ENCODE measurements at regions not wholly inside any gene's neighbourhood (a gene's known extent, or its start where the extent isn't known, plus 50 kb on each side); places are given as distances from the start of the nearest gene placed in this dataset.

- POLR2A ChIA-PET = no interaction called here
- CTCF ChIA-PET = interaction anchor here (1.1 kb wide), 1 partner anchor 20 kb away, joined by 3 read pairs; no protein-coding TSS in a partner anchor
- Mint-ChIP-seq H3K9me3 (peaks cover 2% of the 10 kb centered on the region), H3K4me3 (no peak overlapping the region), H3K36me3 (ENCODE audit: low read depth) (no peaks in the 10 kb centered on the region), H3K27ac (no peak overlapping the region), H3K4me1 (ENCODE audit: low read depth) (no peaks in the 10 kb centered on the region), H3K27me3 (no peaks in the 10 kb centered on the region)
- Histone ChIP-seq H3K27ac (ENCODE audit: low read depth in 1 of 2, low read length in 2 of 2) (no peak overlapping the region), H3K4me1 (ENCODE audit: insufficient read depth, low read length) (no peaks in the 10 kb centered on the region), H3K27me3 (ENCODE audit: control insufficient read depth in 1 of 2, insufficient read depth in 2 of 2, low read length in 2 of 2) (no peaks in the 10 kb centered on the region), H3K4me3 (ENCODE audit: low read length) (no peak overlapping the region), H3K9me3 (ENCODE audit: control insufficient read depth in 1 of 2, insufficient read depth in 1 of 2, low read length in 2 of 2) (no peaks in the 10 kb centered on the region), H3K36me3 (ENCODE audit: insufficient read depth, low read length) (no peaks in the 10 kb centered on the region)
- intact Hi-C loops (cut with DNase I, micrococcal nuclease) = no loop called here
- no peak for TF ChIP-seq CTCF (IDR thresholded peaks at IDR 0.05)
- no peak for DNase-seq
- no peak for ATAC-seq (ENCODE audit: poor library complexity)
These were observed 85.8 kb downstream of the CXXC4 start for GRCh38 chr4:104408878-104409277.

GRCh38 chr4:104404361-104404760 is 90.3 kb downstream of the CXXC4 start:
- ChIA-PET CTCF (no interaction called here), POLR2A (no interaction called here)
- intact Hi-C loops (cut with DNase I, micrococcal nuclease) = no loop called here

GRCh38 chr4:104395168-104395614 is 99.5 kb downstream of the CXXC4 start:
- H3K4me3 Mint-ChIP-seq = no peak overlapping the region
- no peak overlapping the region for H3K27ac ChIP-seq (ENCODE audit: low read depth in 1 of 2, low read length in 2 of 2)
- ATAC-seq (ENCODE audit: poor library complexity) = no peak
- H3K4me3 ChIP-seq (ENCODE audit: low read length) = no peak overlapping the region
- ChIA-PET CTCF (no interaction called here), POLR2A (no interaction called here)
- no peaks in the 10 kb centered on the region for H3K36me3 Mint-ChIP-seq (ENCODE audit: low read depth)
- no peak for DNase-seq
- H3K4me1 ChIP-seq (ENCODE audit: insufficient read depth, low read length) = no peaks in the 10 kb centered on the region
- no peaks in the 10 kb centered on the region for H3K9me3 ChIP-seq (ENCODE audit: control insufficient read depth in 1 of 2, insufficient read depth in 1 of 2, low read length in 2 of 2)
- no peak overlapping the region for H3K27ac Mint-ChIP-seq
- H3K4me1 Mint-ChIP-seq (ENCODE audit: low read depth) = no peaks in the 10 kb centered on the region
- no peaks in the 10 kb centered on the region for H3K9me3 Mint-ChIP-seq
- H3K27me3 Mint-ChIP-seq = no peaks in the 10 kb centered on the region
- intact Hi-C loops (cut with DNase I, micrococcal nuclease) = no loop called here
- H3K36me3 ChIP-seq (ENCODE audit: insufficient read depth, low read length) = no peaks in the 10 kb centered on the region
- H3K27me3 ChIP-seq (ENCODE audit: control insufficient read depth in 1 of 2, insufficient read depth in 2 of 2, low read length in 2 of 2) = no peaks in the 10 kb centered on the region
- TF ChIP-seq CTCF (IDR thresholded peaks at IDR 0.05) = no peak

More at GRCh38 chr4:104404361-104404760, 90.3 kb downstream of the CXXC4 start:
- Mint-ChIP-seq H3K4me3 (no peak overlapping the region), H3K36me3 (ENCODE audit: low read depth) (no peaks in the 10 kb centered on the region), H3K4me1 (ENCODE audit: low read depth) (no peaks in the 10 kb centered on the region), H3K27ac (no peak overlapping the region), H3K27me3 (no peaks in the 10 kb centered on the region), H3K9me3 (peaks cover 5% of the 10 kb centered on the region)
- Histone ChIP-seq H3K9me3 (ENCODE audit: control insufficient read depth in 1 of 2, insufficient read depth in 1 of 2, low read length in 2 of 2) (peaks cover 0 to 3% of the 10 kb centered on the region in 2 experiments), H3K36me3 (ENCODE audit: insufficient read depth, low read length) (no peaks in the 10 kb centered on the region), H3K4me1 (ENCODE audit: insufficient read depth, low read length) (no peaks in the 10 kb centered on the region), H3K27me3 (ENCODE audit: control insufficient read depth in 1 of 2, insufficient read depth in 2 of 2, low read length in 2 of 2) (no peaks in the 10 kb centered on the region), H3K4me3 (ENCODE audit: low read length) (no peak overlapping the region), H3K27ac (ENCODE audit: low read depth in 1 of 2, low read length in 2 of 2) (no peak overlapping the region)
- no peak for TF ChIP-seq CTCF (IDR thresholded peaks at IDR 0.05)
- ATAC-seq (ENCODE audit: poor library complexity) (no peak), DNase-seq (no peak)

All from CD4-positive, alpha-beta T cell (primary cell).